Globus pallidus (tissue), 1 donor: ENCODE measurements at regions not wholly inside any gene's neighbourhood (a gene's known extent, or its start where the extent isn't known, plus 50 kb on each side); places are given as distances from the start of the nearest gene placed in this dataset.

Experiments
- DNase-seq: peaks from one replicate; pipeline ENCODE4 v3.0.0-alpha.2; 2015; ENCODE audit warnings: low spot score

- DNase-seq: no peak
These were observed 309.6 kb upstream of the EDNRB start for GRCh38 chr13:78228211-78228610.

GRCh38 chr13:78227709-78228108 is 309.1 kb upstream of the EDNRB start:
- DNase-seq: no peak

GRCh38 chr13:78215458-78216108 is 297.0 kb upstream of the EDNRB start:
- no peak for DNase-seq

GRCh38 chr13:78201411-78201810 is 282.8 kb upstream of the EDNRB start:
- DNase-seq: no peak

GRCh38 chr13:78198821-78199220 is 280.2 kb upstream of the EDNRB start:
- DNase-seq: no peak

GRCh38 chr13:78198419-78198818 is 279.8 kb upstream of the EDNRB start:
- DNase-seq: peak; percentile 5

- DNase-seq: no peak
These were observed 278.6 kb upstream of the EDNRB start for GRCh38 chr13:78197231-78197630.

GRCh38 chr13:78194904-78195639 is 276.4 kb upstream of the EDNRB start:
- no peak for DNase-seq

GRCh38 chr13:78193846-78194245 is 275.2 kb upstream of the EDNRB start:
- no peak for DNase-seq

- DNase-seq: no peak
These were observed 274.1 kb upstream of the EDNRB start for GRCh38 chr13:78192716-78193115.

- DNase-seq: no peak
These were observed 271.7 kb upstream of the EDNRB start for GRCh38 chr13:78190296-78190695.

GRCh38 chr13:78187781-78188180 is 269.1 kb upstream of the EDNRB start:
- DNase-seq: no peak

- DNase-seq: no peak
These were observed 267.1 kb upstream of the EDNRB start for GRCh38 chr13:78185700-78186099.

- no peak for DNase-seq
These were observed 265.1 kb upstream of the EDNRB start for GRCh38 chr13:78183732-78184131.

GRCh38 chr13:78182813-78183212 is 264.2 kb upstream of the EDNRB start:
- DNase-seq: no peak

GRCh38 chr13:78177306-78177705 is 258.7 kb upstream of the EDNRB start:
- no peak for DNase-seq

- DNase-seq: no peak
These were observed 258.2 kb upstream of the EDNRB start for GRCh38 chr13:78176880-78177279.

- DNase-seq: no peak
These were observed 250.8 kb upstream of the EDNRB start for GRCh38 chr13:78169386-78169785.

GRCh38 chr13:78168981-78169380 is 250.3 kb upstream of the EDNRB start:
- no peak for DNase-seq

GRCh38 chr13:78161266-78161665 is 242.6 kb upstream of the EDNRB start:
- DNase-seq: no peak

GRCh38 chr13:78160793-78161192 is 242.2 kb upstream of the EDNRB start:
- DNase-seq: no peak

GRCh38 chr13:78152415-78152814 is 233.8 kb upstream of the EDNRB start:
- no peak for DNase-seq

- no peak for DNase-seq
These were observed 229.3 kb upstream of the EDNRB start for GRCh38 chr13:78147905-78148304.

- DNase-seq: no peak
These were observed 226.6 kb upstream of the EDNRB start for GRCh38 chr13:78145276-78145675.
